GM12878 (cell line): ENCODE measurements at regions not wholly inside any gene's neighbourhood (a gene's known extent, or its start where the extent isn't known, plus 50 kb on each side); places are given as distances from the start of the nearest gene placed in this dataset.

Experiments
- ATAC-seq: fragments of 200-7000 bp; cut with Tn5 transposase; 3 replicates; pipeline ENCODE4 v1.9.1; 2020; ENCODE audit warnings: mild to moderate bottlenecking, moderate library complexity
- BruUV-seq: library from RNA; stranded (reverse); fragments of 400-500 nt; replicated peaks from 2 replicates; lab custom pipeline; 2021; lab: Mats Ljungman, UMichigan
- CTCF ChIA-PET: fragments of 300-600 bp; sonication (Branson Sonifier 250); formaldehyde crosslinking; extraction: SDS; loops from one replicate; lab custom pipeline; 2021; ENCODE audit warnings: inconsistent platforms; lab: Yijun Ruan, JAX
- POLR2A ChIA-PET: fragments of 350-600 bp; formaldehyde crosslinking; extraction: SDS; loops from one replicate; lab custom pipeline; 2021; ENCODE audit warnings: inconsistent platforms; lab: Charles Lee
- RAD21 ChIA-PET: fragments of 300-600 bp; sonication (Branson Sonifier 250); formaldehyde crosslinking; loops from one replicate; lab custom pipeline; 2023; ENCODE audit warnings: antibody characterized with exemption; ENCODE audit not compliant: unreplicated experiment; lab: Charles Lee
- SMC1A ChIA-PET: fragments of 300-600 bp; sonication (Branson Sonifier 250); formaldehyde crosslinking; loops from one replicate; lab custom pipeline; 2023; ENCODE audit not compliant: unreplicated experiment, uncharacterized antibody; lab: Charles Lee
- DNase-seq: peaks from one replicate; pipeline ENCODE4 v3.0.0-alpha.2; 2011; ENCODE audit warnings: low read depth, low spot score
- FAIRE-seq: peaks from 3 replicates; lab custom pipeline; 2011; peaks lifted over from hg19 to GRCh38; lab: Jason Lieb, UNC
- H2AFZ ChIP-seq: 2 replicates; pipeline ENCODE4 v1.6.0; 2011; ENCODE audit warnings: low read depth, low read length, control low read depth; ENCODE audit not compliant: control insufficient read depth
- H3K27ac ChIP-seq: 2 replicates; pipeline ENCODE4 v1.5.1; 2011; ENCODE audit warnings: control low read depth; ENCODE audit not compliant: control insufficient read depth, insufficient read depth
- H3K27me3 ChIP-seq, 2 experiments: replicated peaks in 1 of 2; 2 replicates each; pipeline versions ENCODE4 v1.6.0 to v1.6.1; 2011; ENCODE audit warnings: low read length in 1 of 2; ENCODE audit not compliant: control insufficient read depth in 2 of 2, insufficient read depth in 2 of 2
- H3K36me3 ChIP-seq, 2 experiments: 2 replicates each; pipeline ENCODE4 v1.5.1; 2011; ENCODE audit warnings: low read length in 1 of 2; ENCODE audit not compliant: control insufficient read depth in 2 of 2, insufficient read depth in 2 of 2
- H3K4me1 ChIP-seq: 2 replicates; pipeline ENCODE4 v1.6.1; 2011; ENCODE audit warnings: mild to moderate bottlenecking, low read length, moderate library complexity, mixed read lengths; ENCODE audit not compliant: control insufficient read depth, insufficient read depth
- H3K4me2 ChIP-seq: 2 replicates; pipeline ENCODE4 v1.6.0; 2011; ENCODE audit warnings: control low read depth; ENCODE audit not compliant: control insufficient read depth, insufficient read depth
- H3K4me3 ChIP-seq: fragments of 200-600 bp; sonication (generic); 2 replicates; pipeline ENCODE4 v1.5.1; 2016
- H3K79me2 ChIP-seq: 2 replicates; pipeline ENCODE4 v1.6.0; 2011; ENCODE audit warnings: low read length; ENCODE audit not compliant: control insufficient read depth, insufficient read depth
- H3K9ac ChIP-seq: 2 replicates; pipeline ENCODE4 v1.8.0; 2011; ENCODE audit warnings: low read length, control low read depth, mixed read lengths; ENCODE audit not compliant: control insufficient read depth, insufficient read depth
- H3K9me3 ChIP-seq: replicated peaks from 3 replicates; pipeline ENCODE4 v1.5.1; 2011; ENCODE audit warnings: mild to moderate bottlenecking, low read length; ENCODE audit not compliant: control insufficient read depth, insufficient read depth
- H4K20me1 ChIP-seq: 2 replicates; pipeline ENCODE4 v1.6.0; 2011; ENCODE audit not compliant: control insufficient read depth, insufficient read depth
- CEBPB ChIP-seq, 2 experiments: fragments of 150-350 bp in 1 of 2; IDR thresholded peaks; 2 replicates each; pipeline ENCODE4 v1.6.1; 2012 to 2014; ENCODE audit warnings: low read depth in 2 of 2, low read length in 2 of 2, borderline replicate concordance in 1 of 2, inconsistent platforms in 1 of 2
- CHD4 ChIP-seq: fragments of 200-600 bp; sonication (generic); IDR thresholded peaks from 2 replicates; pipeline ENCODE4 v1.6.1; 2016; ENCODE audit warnings: mild to moderate bottlenecking
- E4F1 ChIP-seq: fragments of 450-650 bp; IDR thresholded peaks from 2 replicates; pipeline ENCODE4 v1.6.1; 2018; ENCODE audit warnings: borderline replicate concordance, mild to moderate bottlenecking; ENCODE audit not compliant: partially characterized antibody
- EZH2 ChIP-seq: IDR thresholded peaks from 2 replicates; pipeline ENCODE4 v1.6.1; 2012; ENCODE audit warnings: low read depth, mild to moderate bottlenecking, control low read depth, inconsistent platforms, low read length, borderline replicate concordance; ENCODE audit not compliant: control insufficient read depth
- GATAD2B ChIP-seq: fragments of 450-650 bp; conservative IDR thresholded peaks from 2 replicates; pipeline ENCODE4 v1.6.1; 2017; ENCODE audit warnings: low read depth, mild to moderate bottlenecking, moderate library complexity
- NFYB ChIP-seq: IDR thresholded peaks from 2 replicates; pipeline ENCODE4 v1.6.1; 2011; ENCODE audit warnings: low read depth, mild to moderate bottlenecking, low read length, improper control_type of control experiment, moderate library complexity; ENCODE audit not compliant: insufficient read depth
- NR2F1 ChIP-seq: fragments of 450-650 bp; conservative IDR thresholded peaks from 2 replicates; pipeline ENCODE4 v1.6.1; 2017; ENCODE audit warnings: mild to moderate bottlenecking
- PAX8 ChIP-seq: fragments of 450-650 bp; IDR thresholded peaks from 2 replicates; pipeline ENCODE4 v1.6.1; 2017; ENCODE audit warnings: mild to moderate bottlenecking, moderate library complexity
- RFX5 ChIP-seq: IDR thresholded peaks from 2 replicates; pipeline ENCODE4 v1.6.1; 2011; ENCODE audit warnings: low read depth, low read length, improper control_type of control experiment
- SP1 ChIP-seq: IDR thresholded peaks from one replicate; pipeline ENCODE4 v1.6.1; 2011; ENCODE audit warnings: low read depth, low read length
- TARDBP ChIP-seq: IDR thresholded peaks from 2 replicates; pipeline ENCODE4 v1.6.1; 2016; ENCODE audit warnings: borderline replicate concordance
- TCF3 ChIP-seq: IDR thresholded peaks from 2 replicates; pipeline ENCODE4 v1.6.1; 2012; ENCODE audit warnings: low read depth, mild to moderate bottlenecking, low read length, borderline replicate concordance; ENCODE audit not compliant: insufficient read depth
- YY1 ChIP-seq: IDR thresholded peaks from 2 replicates; pipeline ENCODE4 v1.6.1; 2011; ENCODE audit warnings: low read depth, mild to moderate bottlenecking, low read length
- ZBED1 ChIP-seq: IDR thresholded peaks from 2 replicates; pipeline ENCODE4 v1.6.1; 2016; ENCODE audit warnings: borderline replicate concordance
- ZBTB11 ChIP-seq: fragments of 450-650 bp; formaldehyde crosslinking; IDR thresholded peaks from 2 replicates; pipeline ENCODE4 v1.5.0; 2022; ENCODE audit warnings: mild to moderate bottlenecking, missing genetic modification characterization
- ZNF384 ChIP-seq: IDR thresholded peaks from 2 replicates; pipeline ENCODE4 v1.6.1; 2012; ENCODE audit warnings: low read depth, mild to moderate bottlenecking, low read length, improper control_type of control experiment, borderline replicate concordance
- WGBS: methylation state at CpG from one replicate; pipeline ENCODE4 v1.1.6; 2016; ENCODE audit warnings: low lambda C conversion rate; ENCODE audit not compliant: insufficient replicate concordance, insufficient coverage; ENCODE audit errors: missing lambda C conversion rate; 5-methylcytosine and 5-hydroxymethylcytosine counted together
- in situ Hi-C: fragments of 300-500 bp; cut with MboI; formaldehyde crosslinking; loops from 9 replicates; pipeline ENCODE4 v1.14.3; 2018; ENCODE audit warnings: mixed read lengths
- intact Hi-C: fragments of 100-400 bp; cut with micrococcal nuclease; formaldehyde crosslinking; loops from one replicate; pipeline ENCODE4 v1.14.2; 2022; ENCODE audit not compliant: unreplicated experiment
- TF ChIP-seq, protein P1 (sequence below): fragments of 450-650 bp; IDR thresholded peaks from 2 replicates; pipeline ENCODE4 v1.6.1; 2017; ENCODE audit warnings: borderline replicate concordance

DNA sequence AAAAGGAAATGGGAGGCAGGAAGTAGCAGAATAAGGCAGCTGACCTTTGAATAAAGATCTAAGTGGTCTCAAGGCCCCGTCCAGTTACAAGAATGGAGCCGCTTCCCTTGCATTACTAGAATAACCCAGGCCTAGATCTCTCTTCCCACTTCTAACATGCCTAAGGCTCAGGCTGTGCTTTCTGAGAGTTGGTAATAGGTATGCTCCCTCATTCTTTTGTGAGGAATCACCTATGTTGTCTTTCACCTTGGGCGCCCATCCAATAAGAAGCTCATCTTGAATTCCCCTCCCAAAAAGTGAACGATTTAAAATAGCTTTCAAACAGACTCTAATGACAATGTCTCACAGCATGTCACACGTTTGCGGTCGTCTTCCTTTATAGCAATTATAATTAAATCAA is 101.2 kb downstream of the KCNJ2 start (continued):
- no peak for TF ChIP-seq EZH2
- TF ChIP-seq CEBPB (IDR thresholded peaks at IDR 0.05; ENCODE audit: borderline replicate concordance in 1 of 2, low read depth in 2 of 2, low read length in 2 of 2), result no peak
- TF ChIP-seq NR2F1, result no peak
- no peak for TF ChIP-seq E4F1
- TF ChIP-seq ZNF384, result no peak

GRCh38 chr17:70271200-70271599 is 101.9 kb downstream of the KCNJ2 start:
- H3K79me2 ChIP-seq, result no peaks in the 10 kb centered on the region
- H3K9me3 ChIP-seq, result no peaks in the 10 kb centered on the region; the same call in 2 of the 3 replicates
- no peaks in the 10 kb centered on the region for H3K4me1 ChIP-seq
- no peaks in the 10 kb centered on the region for H3K36me3 ChIP-seq
- H4K20me1 ChIP-seq, result no peaks in the 10 kb centered on the region
- no TSS peak for BruUV-seq
- intact Hi-C loops, result no loop called here
- H3K4me2 ChIP-seq, result no peak overlapping the region
- H3K27me3 ChIP-seq, result no peaks in the 10 kb centered on the region
- no peak overlapping the region for H3K9ac ChIP-seq
- DNase-seq, result no peak
- TF ChIP-seq ZBTB11 (CRISPR knock-in tag), result no peak
- no peak for TF ChIP-seq ZBED1
- TF ChIP-seq, protein P1, sequence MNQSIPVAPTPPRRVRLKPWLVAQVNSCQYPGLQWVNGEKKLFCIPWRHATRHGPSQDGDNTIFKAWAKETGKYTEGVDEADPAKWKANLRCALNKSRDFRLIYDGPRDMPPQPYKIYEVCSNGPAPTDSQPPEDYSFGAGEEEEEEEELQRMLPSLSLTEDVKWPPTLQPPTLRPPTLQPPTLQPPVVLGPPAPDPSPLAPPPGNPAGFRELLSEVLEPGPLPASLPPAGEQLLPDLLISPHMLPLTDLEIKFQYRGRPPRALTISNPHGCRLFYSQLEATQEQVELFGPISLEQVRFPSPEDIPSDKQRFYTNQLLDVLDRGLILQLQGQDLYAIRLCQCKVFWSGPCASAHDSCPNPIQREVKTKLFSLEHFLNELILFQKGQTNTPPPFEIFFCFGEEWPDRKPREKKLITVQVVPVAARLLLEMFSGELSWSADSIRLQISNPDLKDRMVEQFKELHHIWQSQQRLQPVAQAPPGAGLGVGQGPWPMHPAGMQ, result no peak
- no peak for TF ChIP-seq RFX5
- no peak for TF ChIP-seq PAX8
- no peak for TF ChIP-seq TARDBP
- no peak for TF ChIP-seq TCF3
- no peak for TF ChIP-seq CHD4
- TF ChIP-seq YY1, result no peak
- no peak for TF ChIP-seq NFYB
- no peak for TF ChIP-seq SP1
- TF ChIP-seq GATAD2B, result no peak
- TF ChIP-seq, all 136 proteins: peak for 0
- Histone ChIP-seq H3K4me3 (no peak overlapping the region), H3K27ac (no peak overlapping the region), H2AFZ (no peak overlapping the region)
- ChIA-PET CTCF (interaction anchor here (1.1 kb wide), 1 partner anchor 9 kb away, joined by 5 read pairs; no protein-coding TSS in a partner anchor), POLR2A (no interaction called here), RAD21 (no interaction called here), SMC1A (interaction anchor here (0.9 to 1.2 kb wide), 2 partner anchors 25 to 101 kb away, joined by 3 to 4 read pairs; partner anchors contain the start of gene KCNJ2)
- 27% methylated on average over 3 of the region's 3 CpGs for WGBS
- FAIRE-seq (no peak), ATAC-seq (no peak)
- in situ Hi-C loops, result no loop called here
